Lower leg skin (tissue), 3 donors: ENCODE measurements at regions not wholly inside any gene's neighbourhood (a gene's known extent, or its start where the extent isn't known, plus 50 kb on each side); places are given as distances from the start of the nearest gene placed in this dataset.

Source experiments
- POLR2A ChIP-seq, 2 donors: fragments of 450-650 bp; IDR thresholded peaks; one replicate each; pipeline ENCODE4 v1.6.1; 2016 to 2017; ENCODE audit warnings: antibody characterized with exemption in 2 of 2, mild to moderate bottlenecking in 1 of 2, moderate library complexity in 1 of 2
- TF ChIP-seq, protein P1 (sequence below), 3 donors: fragments of 450-650 bp; IDR thresholded peaks; one replicate each; pipeline ENCODE4 v1.5.1; 2016; ENCODE audit warnings: antibody characterized with exemption in 3 of 3, mild to moderate bottlenecking in 3 of 3, moderate library complexity in 2 of 3

DNA sequence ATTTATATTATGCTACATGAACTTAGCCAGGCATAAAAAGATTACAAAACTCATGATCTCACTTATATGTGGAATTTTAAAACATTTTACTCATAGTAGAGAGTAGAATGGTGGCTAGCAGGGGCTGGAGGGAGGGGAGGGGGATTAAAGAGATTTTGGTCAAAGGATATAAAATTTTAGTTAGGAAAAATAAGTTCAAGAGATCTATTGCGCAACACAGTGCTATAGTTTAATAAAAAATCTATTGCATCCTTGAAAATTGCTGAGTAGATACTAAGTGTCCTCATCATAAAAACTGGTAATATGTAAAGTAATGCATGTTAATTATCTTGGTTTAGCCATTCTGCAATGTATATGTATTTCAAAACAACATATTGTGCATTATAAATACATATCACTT is 635.6 kb upstream of the NEGR1 start:
- no peak for TF ChIP-seq POLR2A (IDR thresholded peaks at IDR 0.05)
- TF ChIP-seq, protein P1, sequence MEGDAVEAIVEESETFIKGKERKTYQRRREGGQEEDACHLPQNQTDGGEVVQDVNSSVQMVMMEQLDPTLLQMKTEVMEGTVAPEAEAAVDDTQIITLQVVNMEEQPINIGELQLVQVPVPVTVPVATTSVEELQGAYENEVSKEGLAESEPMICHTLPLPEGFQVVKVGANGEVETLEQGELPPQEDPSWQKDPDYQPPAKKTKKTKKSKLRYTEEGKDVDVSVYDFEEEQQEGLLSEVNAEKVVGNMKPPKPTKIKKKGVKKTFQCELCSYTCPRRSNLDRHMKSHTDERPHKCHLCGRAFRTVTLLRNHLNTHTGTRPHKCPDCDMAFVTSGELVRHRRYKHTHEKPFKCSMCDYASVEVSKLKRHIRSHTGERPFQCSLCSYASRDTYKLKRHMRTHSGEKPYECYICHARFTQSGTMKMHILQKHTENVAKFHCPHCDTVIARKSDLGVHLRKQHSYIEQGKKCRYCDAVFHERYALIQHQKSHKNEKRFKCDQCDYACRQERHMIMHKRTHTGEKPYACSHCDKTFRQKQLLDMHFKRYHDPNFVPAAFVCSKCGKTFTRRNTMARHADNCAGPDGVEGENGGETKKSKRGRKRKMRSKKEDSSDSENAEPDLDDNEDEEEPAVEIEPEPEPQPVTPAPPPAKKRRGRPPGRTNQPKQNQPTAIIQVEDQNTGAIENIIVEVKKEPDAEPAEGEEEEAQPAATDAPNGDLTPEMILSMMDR (IDR thresholded peaks at IDR 0.05): no peak
